DMS53 treated with DMSO at 0.1 percent for 48 hours (cell line): ENCODE measurements at regions not wholly inside any gene's neighbourhood (a gene's known extent, or its start where the extent isn't known, plus 50 kb on each side); places are given as distances from the start of the nearest gene placed in this dataset.
"Not testable (repeated sequence)": the region's sequence is repeated elsewhere in the genome, so short reads cannot be mapped to it uniquely, and the experiment has no call there.

Experiments
- DNase-seq: peaks from one replicate; lab custom pipeline; 2025; ENCODE audit not compliant: unreplicated experiment; lab: John Stamatoyannopoulos, UW

DNA sequence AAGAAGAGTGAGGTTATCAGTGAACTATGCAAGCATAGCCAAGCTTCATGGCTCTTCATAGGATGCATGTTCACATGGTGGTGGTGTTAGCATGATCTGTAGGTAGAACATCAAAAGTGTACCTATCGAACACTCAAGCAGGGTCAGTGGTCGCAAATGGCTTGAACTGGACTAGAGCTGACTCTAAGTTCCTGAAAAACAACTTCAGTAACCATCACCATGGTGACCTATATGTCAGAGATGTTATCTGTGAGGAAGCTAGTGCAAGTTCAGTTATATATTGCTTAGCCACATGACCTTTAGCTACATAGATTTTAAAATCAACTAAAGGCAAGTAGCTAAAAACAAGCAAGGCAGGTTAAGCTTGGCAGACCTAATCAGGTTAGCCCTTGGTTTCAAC is 163.1 kb upstream of the AGR3 start:
- DNase-seq, result no peak

DNA sequence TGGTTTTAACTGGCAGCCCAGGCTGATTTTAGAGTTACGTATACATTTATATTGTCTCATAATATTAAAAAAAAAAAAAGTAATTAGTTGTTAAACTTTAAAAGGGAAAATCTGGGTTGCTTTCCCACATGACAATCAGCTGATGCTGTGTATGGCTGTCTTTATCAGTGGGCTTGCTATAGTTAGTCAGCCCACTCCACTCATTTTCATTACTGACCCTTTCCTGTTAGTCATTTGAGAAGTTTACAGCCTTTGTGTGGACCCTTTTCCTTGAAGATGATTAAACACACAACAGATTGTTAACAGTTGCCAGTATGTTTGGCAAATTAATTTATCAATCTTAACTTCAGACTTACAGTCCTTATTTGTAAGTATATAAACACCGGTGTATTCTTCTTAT is 164.5 kb upstream of the AGR3 start:
- no peak for DNase-seq

DNA sequence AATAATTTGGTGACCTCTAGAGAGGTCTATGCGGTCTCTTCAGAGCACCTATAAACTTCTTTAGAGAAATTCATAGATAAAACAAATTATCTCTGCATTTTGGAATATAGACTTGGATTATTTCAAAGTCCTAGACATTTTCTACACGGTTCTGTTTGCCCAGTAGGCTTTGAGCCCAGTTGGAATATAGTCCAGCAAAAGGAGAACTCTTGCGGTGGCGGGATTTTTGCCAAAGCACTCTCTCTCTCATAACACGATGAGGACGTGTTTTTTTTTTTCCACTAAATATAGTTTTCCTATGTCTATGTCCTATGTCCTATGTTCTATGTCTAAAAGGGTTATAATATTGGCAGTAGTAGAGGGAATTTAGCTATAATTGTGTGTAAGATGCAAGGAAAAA is 164.9 kb upstream of the AGR3 start:
- DNase-seq, result no peak

DNA sequence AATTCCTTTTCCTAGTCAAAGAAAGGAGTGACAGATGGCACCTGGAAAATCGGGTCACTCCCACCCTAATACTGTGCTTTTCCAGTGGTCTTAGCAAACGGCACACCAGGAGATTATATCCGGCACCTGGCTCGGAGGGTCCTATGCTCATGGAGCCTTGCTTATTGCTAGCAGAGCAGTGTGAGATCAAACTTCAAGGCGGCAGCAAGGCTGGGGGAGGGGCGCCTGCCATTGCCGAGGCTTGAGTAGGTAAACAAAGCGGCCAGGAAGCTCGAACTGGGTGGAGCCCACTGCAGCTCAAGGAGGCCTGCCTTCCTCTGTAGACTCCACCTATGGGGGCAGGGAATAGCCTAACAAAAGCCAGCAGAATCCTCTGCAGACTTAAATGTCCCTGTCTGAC is 171.4 kb upstream of the AGR3 start:
- not testable (repeated sequence) for DNase-seq

DNA sequence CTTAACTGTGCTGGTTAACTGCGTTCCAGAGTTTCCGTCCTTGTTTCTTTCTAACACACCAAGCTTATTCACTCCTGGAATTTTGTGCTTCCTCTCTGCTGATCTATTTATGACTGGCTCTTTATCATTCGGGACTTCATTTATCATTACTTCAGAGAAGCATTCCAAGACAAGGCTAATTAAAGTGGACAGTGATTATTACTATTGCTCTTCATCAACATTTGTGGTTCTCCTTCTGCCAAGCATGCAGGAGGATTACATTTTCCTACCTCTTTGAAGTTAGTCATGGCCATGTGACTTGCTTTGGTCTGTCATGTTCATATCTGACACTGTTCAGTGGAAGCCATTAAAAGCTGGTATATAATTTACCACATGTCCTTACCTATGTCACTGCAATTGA is 172.4 kb upstream of the AGR3 start:
- DNase-seq, result no peak

DNA sequence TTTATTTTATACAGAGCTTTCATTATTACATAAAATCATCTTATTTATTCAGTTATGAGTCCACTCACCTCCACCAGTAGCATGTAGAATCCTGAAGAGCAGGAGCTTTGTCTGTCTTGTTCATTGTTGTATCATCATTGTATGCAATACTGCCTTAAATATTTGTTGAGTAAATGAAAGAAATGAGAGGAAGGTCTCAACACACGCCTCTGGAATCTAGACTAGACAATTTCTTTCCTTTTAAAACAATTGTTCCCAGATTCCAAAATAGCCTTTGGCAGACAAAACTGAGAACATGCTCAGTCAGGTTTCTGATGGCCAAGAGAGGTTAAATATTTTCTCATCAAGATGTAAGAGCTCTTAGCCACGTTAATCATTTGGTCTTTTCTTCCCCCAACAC is 173.1 kb upstream of the AGR3 start:
- DNase-seq, result no peak

DNA sequence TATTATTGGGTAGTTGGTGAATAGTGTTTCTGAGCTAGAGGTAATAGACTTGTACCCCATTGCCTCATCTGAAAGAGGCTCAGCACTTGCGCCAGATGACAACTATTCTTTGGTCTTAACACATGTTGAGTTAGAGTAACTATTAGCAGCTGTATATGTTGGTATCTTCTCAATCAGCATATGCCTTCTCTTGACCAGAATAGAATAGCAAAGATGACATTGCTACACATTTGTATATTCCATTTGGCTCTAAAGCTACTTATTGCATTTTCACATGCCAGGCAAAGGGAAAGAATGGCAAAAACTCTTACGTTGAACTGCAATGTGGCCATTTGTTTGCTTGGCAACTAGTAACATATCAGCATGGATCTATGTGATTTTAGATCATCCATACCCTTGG is 173.8 kb upstream of the AGR3 start:
- no peak for DNase-seq

DNA sequence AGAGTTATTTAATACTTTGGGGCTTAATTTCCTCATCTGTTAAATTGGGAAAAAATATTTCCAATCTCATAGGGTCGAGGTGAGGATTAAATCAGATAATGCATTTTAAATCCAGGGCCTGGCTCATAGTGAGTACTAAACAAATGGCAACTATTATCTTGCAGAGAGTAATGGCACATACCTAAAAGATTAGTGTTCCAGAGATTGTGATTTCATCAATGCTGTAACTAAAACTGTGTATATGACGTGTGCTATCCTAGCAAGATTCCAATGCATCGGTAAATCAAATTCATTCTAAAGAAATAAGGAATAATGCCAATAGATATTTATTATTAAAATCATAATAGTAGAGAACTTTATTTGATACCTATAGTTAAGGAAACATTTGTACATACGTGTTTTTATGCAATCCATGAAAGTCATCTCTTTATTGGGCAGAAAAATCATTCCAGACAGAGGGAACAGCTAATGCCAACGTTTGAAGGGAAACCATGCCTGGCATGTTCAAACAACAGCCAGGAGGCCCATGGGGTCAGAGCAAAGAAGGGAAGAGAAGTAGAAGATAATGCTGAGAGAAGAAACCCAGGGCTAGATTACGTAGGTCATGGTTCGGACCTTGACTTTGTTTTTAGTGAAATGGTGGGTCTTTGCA is 174.8 kb upstream of the AGR3 start:
- DNase-seq, result no peak

DNA sequence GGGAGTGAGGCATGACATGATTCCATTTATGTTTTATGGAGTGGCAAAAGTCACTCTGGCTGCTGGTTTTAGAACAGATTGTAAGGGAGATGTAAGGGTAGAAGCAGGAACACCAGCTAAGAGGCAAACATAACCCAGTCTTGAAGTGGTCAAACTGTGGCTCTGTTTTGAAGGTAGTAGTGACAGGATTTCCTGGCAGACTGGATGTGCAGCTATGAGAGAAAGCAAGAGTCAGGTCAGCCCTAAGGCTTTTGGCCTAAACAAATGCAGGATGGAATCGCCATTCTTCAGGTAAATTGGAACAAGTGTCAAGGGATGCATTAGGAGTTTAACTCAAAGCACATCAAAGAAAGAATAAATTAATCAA is 175.3 kb upstream of the AGR3 start:
- no peak for DNase-seq

DNA sequence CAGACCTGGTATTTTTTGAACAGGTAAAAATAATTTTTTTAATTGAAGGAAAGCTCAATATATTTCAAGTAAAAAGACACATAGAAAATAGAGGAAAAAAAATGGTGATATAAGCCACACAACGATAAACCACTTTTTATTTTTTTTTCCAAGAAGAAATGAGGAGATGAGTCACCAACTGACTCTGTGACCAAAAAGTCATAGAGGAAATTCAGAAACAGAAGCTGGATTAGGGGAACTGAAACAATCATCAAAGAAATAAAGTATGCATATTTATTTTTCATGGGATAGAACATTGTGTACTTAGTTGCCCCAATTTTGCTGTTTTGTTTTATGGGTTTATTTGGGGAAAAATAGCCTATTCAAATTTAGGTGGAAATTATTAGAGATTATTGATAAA is 176.8 kb upstream of the AGR3 start:
- DNase-seq, result no peak

DNA sequence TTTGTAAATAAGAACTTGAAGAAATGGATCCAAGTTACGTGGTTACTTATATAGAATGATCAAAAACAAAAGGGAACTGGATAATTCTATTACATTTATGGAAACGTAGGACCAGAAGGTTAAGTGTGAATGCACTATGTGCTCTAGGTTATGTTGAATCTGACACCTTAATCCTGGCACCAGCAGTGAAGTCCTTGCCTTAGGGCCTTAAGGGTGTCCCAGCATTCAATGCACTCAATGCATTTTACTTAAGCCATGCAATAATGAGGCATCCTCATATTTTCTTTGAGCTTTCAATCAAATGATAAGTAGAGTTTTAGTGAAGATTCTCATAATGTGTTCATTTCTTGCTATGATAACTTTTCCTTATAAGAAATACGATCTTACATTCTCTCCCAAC is 178.3 kb upstream of the AGR3 start:
- no peak for DNase-seq

DNA sequence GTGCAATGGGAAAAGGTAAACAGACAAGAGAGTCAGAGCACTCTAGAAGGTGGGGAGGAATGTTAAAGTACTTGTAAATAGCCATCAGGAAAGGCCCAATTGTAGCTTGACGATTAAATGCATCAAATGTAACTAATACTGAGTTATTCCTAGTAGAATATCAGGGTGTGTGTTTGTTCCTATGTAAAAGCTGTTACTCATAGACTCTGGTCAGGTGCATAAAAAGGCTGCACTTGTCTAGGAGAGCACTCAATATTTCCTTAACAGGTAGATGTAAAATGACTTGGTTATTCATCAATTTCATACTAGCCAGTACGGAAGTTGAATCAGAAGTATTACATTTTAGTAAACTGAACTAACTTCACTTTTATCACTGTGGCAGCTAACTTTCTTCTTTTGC is 179.7 kb upstream of the AGR3 start:
- no peak for DNase-seq

DNA sequence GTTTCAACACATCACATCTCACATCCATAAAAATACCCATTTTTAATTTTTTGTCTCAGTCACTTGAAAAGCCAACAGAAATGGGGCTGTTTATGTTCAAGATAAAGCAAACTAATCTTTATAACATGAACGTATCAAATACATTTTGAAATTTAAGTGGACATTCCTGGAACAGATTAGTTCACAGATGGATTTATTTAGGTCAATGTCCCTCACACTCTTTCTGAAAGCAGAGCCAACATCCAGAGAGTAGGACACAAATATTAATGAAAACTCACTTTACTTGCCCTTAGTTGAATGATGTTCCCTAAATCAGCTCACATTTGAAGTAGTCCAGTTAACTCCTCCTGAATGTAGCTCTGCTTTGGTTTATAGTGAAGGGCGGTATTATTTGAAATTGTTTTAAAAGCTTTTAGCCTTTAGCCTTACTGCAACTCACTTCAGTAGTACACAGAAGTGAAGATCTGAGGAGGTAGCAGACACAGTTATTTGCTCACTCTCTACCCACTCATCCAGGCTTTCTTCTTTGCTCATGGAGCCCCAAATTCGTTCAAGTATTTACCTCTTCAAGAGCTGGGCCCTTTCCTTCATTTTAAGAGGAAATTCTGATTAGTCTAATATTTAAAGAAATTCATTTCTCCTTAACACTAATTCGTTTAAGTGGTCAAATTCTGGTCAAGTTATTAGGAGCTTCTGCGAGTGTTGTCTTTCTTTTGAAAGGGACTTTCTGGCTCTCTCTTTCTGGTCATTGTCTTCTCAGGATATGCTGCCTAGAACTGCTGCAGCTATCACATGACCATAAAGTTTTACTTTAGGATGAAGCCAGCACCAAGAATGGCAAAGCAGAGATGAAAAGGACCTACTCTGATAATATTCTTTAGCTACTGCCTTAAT is 180.6 kb upstream of the AGR3 start:
- DNase-seq, result no peak

DNA sequence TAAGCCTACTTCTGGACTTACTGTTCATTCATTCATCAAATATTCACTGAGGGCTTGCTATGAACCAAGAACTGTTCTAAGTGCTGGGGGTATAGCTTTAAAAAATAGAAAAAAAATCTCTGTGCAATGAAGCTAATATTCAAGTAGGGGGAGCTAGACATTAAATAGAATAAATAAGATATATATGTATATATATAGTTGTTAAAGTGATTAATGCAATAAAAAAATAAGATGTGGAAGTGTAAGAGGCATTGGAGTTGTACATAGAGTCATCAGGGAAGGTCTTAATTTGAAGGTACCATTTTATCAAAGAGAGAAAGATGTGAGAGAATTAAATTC is 181.2 kb upstream of the AGR3 start:
- peak; percentile 26 for DNase-seq

DNA sequence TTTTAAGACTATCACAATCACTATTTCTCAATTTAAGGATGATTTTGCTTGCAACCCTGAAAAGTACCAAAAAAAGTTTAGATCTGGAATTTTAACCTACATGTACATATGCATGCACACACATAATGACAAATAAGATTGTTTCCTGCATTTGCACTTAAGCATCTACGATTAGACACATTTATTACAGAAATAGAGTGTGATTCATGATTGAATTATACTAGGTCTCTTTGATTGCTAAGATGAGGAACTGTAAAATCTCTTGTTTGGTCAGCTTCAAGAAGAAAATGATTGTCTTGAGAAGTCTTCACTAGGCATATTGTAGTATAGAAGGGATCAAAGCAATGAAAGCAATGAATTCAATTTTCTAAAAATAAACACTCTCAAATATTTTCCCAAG is 185.9 kb upstream of the AGR3 start:
- DNase-seq, result no peak

DNA sequence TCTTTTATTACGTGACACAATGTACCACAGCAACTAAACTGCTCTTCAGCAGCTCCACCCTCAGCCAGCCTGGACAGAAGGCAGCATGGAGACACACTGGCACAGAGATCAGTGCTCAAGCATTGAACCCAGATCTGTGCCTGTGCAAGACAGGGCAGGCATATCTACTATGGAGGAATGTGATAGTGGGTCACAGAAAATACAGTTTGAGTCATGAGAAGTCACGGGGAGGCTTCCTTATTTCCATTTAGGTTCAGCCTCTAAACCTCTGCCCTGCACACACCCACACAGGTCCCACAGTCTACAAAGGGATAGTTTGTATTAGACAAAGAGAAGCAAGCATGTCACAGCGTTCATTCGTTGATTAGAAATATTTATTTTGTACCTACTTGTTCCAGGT is 187.4 kb upstream of the AGR3 start:
- no peak for DNase-seq

DNA sequence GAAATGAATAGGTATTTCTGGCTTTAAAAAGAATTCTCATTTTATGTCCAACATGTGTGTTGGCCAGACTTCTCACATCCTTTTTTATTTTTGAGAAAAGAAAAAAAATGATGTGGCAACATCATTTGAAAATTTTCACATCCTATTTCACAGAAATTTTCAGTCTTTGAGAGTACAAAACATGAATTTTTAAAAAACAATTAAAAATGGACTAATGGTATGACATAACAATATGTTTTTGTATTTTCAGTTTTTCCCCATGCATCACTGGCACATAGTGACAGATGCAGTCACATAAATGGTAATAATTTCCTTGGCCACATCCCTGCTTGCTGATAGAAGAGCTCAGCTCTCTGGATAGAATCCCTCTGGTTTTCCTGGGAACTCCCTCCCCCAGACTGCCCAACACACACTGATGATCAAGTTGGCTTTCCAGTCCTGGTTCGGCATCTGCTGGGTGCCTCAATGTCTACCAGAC is 188.5 kb upstream of the AGR3 start:
- no peak for DNase-seq

DNA sequence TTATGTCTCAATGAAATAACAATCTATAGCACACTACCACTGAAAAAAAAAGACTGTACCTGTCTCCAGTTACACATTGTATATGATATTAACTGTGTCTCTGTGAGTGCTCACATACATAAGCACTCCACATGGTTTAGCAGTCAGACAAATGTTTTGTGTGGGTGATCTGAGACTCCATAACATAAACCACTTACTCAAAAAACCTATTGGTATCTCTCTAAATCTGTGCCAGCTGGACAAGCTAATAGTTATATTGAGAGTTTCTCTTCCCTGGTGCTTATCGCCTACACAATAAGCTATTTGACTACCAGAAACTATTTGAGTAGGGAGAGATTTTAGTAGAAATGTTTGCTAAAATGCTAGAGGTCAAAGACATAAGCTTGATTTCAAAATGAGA is 190.1 kb upstream of the AGR3 start:
- no peak for DNase-seq

DNA sequence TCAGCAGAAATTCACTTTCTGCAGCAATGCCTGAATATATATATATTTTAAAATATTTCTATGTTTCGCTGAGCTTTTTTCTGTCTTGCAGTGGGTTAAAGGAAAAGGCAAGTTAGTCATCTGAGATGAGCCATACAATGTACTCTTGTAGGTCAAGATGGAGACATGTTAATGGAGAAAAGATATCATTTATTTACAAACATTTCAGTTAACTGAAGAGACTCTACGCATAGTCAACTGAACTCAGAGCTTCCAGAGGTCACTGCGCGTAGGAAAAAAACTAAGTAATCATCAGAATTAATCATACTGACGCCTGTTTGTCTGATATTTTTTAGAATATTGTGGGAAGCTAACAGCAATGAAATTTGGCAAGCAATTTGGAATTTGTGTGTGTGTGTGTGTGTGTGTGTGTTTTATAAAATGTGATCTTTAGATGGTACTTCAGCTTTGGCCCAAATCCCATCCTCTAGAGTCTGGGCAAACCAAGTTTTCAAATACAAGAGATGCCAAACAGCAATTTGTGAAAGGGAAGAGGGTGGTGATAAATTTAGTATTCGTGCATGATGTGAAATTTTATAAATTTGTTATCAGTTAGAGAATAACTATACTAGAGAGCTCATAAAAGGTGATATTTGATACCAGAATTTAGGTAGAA is 193.9 kb upstream of the AGR3 start:
- no peak for DNase-seq

DNA sequence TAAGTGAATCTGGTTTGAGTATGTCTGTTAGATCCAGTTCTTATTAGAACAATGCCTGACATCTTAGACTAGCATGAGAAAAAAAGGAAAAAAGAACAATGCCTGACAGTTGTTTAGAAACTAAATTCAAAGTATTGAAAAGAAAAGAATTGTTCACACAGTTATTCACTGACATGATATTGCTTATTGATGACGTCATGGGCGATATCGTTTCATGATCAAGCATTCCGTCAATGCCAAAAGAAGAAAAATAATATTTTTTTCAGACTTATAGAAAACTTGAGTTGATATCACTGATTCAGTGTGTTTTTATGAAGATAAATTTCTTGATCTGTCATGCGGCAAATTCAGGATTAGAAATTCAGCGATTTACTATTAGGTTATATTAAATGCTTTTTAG is 196.5 kb upstream of the AGR3 start:
- no peak for DNase-seq

DNA sequence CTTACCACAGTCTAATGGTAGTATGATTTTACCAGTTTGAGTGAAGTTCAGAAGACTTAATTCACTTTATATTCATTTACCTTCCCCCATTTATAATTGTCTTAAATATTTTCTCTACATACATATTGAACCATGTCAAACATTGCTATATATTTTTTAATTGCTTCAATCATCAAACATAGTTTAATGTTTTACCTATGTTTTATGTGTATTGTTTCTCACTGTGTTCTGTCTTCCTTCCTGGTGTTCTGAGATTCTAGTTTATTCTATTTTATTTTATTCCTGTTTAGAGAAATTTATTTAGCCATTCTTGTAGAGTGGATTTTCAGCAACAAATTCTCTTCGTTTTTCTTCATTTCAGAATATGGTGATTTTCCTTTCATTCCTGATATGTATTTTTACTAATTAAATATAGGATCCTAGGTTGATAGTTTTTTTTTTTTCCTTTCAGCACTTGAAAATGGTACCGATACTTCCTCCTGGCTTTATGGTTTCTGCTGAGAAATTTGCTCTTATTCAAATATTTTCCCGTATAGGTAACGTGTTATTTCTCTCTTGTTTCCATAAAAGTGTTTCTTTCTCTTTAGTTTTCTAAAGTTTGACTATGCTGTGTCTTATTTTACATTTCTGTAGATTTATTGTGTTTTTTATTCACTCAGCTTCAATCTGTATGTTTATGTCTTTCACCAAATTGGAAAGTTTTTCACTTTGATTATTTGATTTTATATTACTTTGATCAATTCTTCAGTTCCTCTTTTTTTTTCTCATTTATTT is 201.8 kb upstream of the AGR3 start:
- DNase-seq, result peak; percentile 36

DNA sequence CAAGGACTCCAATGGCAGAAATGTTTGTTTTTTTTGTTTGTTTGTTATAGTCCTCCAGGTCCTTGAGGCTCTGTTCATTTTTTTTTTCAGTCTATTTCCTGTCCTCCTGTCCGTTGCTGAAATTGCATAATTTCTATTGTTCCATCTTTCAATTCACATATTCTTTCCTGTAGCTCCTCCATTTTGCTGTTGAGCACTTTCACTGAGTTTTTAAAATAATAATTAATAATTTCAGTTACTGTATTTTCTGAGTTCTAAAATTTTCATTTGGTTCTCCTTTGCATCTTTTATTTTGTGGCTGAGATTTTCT is 202.3 kb upstream of the AGR3 start:
- peak; percentile 87 for DNase-seq
